GM18498 (cell line): ENCODE measurements at regions not wholly inside any gene's neighbourhood (a gene's known extent, or its start where the extent isn't known, plus 50 kb on each side); places are given as distances from the start of the nearest gene placed in this dataset.

Experiments used
- ATAC-seq: cut with Tn5 transposase; IDR thresholded peaks from one replicate; pipeline ENCODE4 v1.9.1; 2021; ENCODE audit warnings: mild to moderate bottlenecking, moderate library complexity; ENCODE audit not compliant: unreplicated experiment

DNA sequence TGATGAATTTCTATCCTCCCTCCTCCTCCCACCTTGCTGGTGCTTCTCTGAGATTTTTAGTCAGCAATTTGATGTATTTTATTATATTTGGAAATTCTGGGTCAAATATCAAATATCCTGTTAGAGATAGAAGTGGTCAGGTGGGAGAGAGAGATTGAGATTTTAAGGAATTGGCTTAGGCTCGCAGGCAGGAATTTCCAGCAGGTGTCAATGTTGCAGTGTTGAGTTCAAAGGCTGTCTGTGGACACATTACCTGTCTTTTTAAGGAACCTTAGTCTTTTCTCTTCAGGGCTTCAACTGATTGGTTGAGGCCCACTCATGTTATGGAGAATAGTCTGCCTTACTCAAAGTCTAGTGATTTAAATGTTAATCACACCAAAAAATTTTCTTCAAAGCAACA is 457.3 kb downstream of the FLRT2 start:
- ATAC-seq: no peak

DNA sequence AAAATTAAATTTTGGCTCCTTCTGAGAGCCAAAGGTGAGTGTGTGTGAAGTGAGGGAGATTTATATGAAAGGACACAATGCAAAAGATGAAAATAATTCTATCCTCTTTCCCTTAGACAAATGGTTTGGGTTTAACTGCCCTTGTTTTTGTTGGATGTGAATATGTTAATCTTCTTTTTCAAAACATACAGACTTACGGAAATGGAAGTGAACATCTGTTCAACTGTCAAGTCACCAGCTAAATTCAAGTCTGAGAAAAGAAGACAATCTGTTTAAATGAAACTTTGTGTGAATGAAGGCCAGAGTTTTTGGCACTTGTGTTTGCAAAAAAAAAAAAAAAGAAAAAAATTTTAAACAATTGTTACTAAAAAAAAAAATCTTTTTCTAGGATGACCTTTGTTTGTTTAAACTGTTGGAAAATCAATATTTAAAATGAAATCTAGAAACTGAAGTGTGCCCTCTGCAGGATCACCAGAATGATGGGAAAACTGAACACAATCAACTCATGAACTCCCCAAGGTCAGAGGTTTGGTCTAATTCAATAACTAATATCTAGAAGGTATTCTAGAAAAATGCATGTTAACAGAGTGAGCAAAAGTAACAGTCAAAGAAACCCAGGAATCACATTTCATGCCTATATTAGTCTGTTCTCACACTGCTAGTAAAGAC is 448.8 kb downstream of the FLRT2 start:
- no peak for ATAC-seq

DNA sequence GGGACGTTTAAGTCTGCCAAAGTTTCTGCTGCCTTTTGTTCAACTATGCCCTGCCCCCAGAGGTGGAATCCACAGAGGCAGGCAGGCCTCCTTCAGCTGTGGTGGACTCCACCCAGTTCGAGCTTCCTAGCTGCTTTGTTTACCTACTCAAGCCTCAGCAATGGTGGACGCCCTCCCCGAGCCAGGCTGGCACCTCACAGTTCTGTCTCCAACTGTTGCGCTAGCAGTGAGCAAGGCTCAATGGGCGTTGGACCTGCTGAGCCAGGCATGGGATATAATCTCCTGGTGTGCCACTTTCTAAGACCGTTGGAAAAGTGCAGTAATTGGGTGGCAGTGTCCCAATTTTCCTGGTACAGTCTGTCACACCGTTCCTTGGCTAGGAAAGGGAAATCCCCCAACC is 444.7 kb downstream of the FLRT2 start:
- ATAC-seq: no peak

DNA sequence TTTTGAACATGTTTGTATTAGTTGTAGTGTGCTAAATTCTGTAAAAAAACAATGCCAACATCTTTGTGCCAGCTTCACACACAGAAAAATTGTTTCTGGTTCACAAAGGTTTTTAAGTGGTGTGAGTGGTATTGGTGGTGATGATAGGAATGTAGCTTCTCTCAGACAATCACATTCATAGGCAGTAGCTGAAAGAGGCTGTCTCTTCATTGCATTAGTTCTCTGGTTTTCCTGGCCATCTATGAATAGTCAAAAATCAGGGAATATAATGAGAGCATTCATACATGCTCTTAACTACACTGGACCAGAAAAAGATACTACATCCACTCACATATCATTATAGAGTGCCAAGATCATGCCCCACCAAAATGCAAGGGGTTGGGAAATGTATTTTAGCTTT is 433.5 kb downstream of the FLRT2 start:
- no peak for ATAC-seq

DNA sequence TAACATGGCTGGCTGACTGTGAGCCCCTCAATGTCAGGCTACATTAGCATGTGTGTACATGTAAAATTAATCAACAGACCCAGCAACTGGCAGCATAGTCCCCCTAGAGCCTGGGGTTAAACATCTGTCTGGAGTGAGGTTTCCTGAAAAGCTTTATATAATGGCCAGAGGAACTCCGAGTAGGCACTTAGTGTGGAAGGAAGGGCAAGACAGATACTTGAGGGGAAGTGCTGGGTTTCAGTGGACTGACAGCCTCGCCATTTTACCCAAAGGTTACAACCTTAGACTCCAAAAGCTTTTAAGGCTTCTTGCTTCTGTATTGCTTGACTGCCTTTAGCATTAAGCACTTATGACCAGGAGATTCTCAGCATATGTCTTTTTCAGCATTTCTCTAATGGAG is 430.8 kb downstream of the FLRT2 start:
- ATAC-seq: no peak

DNA sequence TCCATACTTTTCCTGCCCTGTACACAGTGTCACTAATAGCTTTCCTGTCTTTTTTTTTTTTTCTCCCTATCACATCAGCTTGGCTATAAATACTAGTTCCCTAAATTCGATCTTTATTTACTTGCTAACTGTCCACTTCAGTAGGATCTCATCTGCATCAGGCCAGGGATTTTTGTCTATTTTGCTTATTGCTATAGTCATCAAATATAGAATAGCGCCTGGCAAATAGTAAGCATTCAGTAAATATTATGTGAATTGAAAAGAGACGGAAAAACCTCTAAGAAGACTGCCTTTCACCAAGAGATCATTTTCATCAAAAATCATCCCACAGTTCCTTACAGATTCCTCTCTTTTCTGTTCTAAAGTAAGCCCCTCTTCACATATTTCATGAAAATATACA is 429.1 kb downstream of the FLRT2 start:
- ATAC-seq: no peak

DNA sequence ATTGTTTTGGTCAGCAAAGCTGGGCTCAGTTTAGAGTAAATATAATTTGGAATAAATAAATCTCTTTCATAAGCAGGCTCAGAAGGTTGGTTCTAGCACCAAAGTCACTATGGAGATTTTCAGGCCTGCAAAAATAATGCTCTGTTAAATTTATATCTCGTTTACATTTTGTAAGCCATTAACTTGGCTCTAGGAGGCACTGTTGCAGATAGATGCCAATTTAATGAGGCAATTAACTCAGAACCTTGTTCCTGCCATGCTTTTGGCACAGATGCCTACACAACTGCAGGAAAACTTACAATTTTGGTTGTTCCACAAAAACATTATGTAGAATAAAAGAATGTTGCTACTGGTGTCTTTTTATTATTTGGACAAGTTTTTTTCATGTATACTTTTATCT is 428.1 kb downstream of the FLRT2 start:
- no peak for ATAC-seq

DNA sequence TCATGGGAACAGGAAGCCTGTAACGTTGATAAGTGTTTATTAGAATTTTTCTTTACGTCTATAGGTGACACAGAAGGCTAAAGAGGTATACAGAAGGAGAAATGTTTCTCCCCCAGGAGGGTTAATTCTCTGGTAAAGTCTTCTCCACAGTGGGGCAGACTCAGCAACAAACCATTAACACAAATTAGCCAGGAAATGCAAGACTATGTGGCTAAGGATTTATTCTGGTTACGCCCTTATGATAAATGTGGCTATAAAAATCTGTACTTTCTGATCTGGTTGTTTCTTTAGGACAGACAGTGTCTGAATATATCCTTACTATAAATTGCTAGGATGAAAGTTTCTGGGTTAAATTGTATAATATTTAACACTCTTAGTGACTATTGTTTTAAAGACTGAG is 423.3 kb downstream of the FLRT2 start:
- no peak for ATAC-seq

DNA sequence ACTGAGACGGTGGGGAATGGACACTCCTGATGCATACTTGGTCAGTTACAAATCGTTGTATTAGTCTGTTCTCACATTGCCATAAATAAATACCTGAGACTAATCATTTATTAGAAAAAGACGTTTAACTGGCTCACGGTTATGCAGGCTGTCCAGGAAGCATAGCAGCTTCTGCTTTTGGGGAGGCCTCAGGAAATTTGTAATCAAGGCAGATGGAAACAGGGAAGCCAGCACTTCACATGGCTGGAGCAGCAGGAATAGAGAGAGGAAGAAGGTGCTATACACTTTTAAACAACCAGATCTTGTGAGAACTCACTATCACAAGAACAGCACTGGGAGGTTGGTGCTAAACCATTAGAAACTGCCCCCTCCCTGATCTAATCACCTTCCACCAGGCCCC is 418.2 kb downstream of the FLRT2 start:
- no peak for ATAC-seq

DNA sequence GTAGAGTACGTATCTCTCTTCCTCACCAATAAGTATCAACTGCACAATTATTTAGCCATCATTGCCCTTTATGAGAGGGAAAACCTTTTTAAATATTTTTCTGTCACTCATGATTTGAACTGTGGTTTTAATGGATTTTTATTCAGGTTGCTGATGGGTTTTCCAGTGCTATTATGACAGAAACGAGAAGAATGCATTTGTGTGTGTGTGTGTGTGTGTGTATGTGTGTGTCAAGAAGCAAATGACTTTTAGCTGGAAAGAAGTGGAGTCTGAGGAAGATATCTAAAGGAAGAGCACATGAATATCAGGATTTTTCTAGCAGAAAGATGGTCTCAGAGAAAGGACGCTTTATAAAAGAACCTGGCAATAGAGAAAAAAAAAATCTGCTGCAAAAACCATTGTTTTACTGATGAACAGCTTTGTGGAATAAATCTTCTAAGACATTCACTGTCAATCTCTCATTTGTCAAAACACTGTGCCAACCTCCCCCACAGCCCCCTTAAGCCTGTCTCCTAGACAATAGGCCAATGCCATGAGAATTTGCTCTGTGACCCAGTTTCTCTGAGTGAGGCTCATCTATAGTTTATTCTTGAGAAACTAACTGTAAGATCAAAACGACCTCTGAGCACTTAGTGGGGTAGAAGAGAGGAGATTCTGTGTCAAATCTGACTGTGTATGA is 417.7 kb downstream of the FLRT2 start:
- ATAC-seq: no peak

DNA sequence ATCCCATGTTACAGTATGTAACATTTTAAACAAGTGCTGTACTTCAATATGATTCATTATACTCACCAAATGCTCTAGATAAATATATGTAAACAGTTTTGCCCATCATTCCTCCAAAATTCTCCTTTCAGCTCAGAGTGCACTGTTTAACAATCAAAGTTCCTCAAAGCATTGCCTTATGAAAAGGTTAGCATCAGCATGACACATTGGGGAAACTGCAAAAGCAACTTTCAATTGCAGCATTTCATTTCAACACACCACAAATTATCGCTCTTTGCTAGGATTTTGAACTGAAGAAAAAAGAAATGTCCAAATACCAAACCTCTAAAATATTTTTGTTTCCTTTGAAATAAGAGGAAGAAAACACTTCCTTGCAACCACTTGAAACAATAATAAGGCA is 413.2 kb downstream of the FLRT2 start:
- ATAC-seq: no peak

DNA sequence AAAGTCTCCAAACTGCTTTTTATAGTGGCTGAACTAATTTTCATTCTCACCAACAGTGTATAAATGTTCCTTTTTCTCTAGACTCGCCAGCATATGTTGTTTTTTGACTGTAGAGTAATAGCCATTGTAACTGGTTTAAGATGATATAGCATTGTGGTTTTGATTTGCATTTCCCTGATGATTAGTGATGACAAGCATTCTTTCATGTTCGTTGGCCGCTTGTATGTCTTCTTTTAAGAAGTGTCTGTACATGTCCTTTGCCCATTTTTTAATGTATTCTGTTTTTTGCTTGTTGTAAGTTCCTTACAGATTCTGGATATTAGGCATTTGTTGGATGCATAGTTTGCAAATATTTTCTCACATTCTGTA is 404.9 kb downstream of the FLRT2 start:
- peak; percentile 66 for ATAC-seq

DNA sequence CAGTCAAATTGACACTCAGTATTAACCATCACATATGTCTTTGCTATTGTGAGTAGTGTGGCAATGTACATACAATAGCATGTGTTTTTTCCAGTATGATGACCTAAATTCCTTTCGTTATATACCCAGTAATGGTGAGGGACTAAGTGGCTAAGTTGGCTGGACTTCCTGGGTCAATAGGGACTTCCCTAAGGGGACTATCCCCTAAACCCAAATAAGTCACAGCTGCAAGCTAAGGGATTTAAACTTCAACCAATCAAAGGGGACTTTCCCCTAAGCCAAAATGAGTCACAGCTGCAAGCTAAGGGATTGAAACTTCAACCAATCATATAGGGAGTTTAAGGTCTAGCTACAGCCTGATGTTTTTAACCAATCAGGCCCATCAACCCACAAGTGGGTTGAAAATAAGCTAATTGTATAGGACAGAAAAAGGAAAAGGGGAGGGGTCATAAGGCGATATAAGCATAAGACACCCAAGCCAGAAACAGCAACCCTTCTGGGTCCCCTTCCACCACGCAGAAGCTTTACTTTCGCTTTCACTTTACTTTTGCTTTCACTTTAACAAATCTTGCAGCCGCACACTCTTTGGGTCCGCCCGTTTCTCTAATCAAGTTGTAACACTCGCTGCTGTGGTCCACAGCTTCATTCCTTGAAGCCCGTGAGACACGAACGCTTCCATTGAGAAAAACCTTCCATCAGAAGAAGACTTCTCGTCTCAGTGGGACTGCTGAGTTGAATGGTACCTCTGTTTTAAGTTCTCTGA is 404.4 kb downstream of the FLRT2 start:
- ATAC-seq: peak; percentile 94

DNA sequence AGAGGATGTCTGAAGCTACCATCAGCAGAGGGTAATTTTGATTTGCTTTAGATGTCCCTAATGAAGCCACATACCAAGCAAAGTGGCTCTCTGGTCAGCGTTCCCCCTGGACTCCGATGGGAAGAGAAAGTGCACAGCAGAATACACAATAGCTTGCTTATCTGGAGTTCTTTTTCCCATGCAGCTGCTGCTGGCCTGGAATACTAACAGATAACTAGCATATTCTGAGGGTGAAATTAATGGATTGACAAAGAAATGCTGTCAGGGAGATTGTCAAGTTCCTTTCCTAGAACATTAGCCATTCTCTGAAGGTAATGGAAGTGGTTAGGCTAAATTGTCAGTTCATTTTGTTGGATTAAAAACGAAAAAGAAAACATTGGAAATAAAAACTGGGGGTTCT is 391.3 kb downstream of the FLRT2 start:
- no peak for ATAC-seq

DNA sequence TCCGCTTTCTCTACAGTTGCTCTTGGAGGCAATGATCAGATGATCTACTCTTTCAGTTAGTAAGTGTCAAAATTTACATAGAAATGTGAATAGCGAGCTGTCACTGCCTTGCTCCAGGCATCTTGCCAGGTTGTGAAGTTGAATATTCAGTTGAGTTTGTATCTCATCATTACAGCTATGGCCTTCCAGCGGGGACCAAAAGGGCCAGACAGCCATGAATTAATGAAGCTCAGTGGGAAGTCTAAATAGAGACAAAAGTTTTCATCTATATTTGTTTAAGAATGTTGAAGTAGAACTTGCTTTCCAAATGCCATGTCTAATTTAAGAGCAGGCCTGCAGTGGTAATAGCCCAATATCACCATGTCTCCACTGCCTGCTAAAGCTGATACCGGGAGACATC is 387.8 kb downstream of the FLRT2 start:
- no peak for ATAC-seq

DNA sequence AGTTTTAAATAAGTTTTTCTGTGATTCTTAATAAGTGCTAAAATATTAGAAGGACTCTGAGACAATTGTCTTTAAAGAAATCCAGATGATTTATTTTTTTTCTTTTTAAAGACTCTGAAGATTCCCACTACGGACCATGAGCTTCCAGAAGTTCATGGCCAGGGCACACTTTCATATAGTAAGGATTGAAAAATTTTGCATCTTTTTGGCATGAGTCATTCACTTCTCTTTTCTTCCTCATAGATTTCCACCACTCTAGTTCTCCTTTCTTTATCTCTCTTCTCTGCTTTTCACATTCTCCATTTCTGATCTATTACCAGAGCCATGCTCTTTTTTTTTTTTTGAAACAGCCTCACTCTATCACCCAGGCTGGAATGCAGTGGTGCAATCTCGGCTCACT is 385.8 kb downstream of the FLRT2 start:
- no peak for ATAC-seq

DNA sequence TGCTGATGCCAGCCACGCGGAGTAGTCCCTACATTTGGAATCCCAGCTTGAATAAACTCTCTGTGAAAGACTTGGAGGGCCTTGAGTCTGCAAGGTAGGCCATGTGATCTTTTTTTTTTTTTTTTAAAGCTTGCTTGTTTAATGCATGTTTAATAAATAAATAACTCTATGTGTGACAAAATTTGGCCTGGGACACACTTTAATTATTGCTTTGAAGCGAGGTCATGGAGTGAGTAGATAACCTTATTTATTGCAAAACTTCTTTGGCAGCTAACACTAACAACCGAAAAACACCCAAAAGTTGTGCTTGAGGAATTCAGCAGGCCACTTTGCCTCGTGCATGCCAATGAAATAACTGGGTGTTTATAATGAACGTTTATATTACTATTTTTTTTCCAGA is 382.2 kb downstream of the FLRT2 start:
- ATAC-seq: no peak

DNA sequence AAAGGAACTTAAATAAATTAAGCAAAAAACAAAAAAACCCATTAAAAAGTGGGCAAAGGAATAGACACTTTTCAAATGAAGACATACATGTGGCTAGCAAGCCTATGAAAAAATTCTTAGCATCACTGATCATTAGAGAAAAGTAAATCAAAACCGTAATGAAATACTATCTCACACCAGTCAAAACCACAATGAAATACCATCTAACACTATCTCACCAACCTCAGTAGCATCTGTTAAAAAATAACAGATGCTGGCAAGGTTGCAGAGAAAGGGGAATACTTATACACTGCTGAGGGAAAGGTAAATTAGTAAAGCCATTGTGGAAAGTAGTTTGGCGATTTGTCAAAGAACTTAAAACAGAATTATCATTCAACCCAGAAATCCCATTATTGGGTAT is 381.1 kb downstream of the FLRT2 start:
- ATAC-seq: no peak

DNA sequence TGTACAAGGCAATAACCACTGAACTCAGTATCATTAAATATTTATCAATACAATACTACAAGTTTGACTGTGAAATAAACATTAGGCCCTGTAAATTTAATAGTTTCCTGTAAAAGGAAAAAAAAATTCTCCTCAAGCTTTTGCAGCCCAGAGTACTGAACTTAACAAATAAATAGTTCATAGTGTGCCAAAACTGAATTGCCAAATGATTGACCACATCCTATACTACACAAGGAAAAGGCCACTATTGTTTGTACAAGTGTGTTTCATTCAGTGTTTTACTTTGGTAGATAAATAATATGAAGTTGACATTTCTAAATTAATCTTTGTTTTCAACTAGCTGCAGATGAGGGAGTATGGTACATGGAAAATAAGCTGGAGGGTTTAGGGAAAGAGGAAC is 379.6 kb downstream of the FLRT2 start:
- ATAC-seq: no peak

DNA sequence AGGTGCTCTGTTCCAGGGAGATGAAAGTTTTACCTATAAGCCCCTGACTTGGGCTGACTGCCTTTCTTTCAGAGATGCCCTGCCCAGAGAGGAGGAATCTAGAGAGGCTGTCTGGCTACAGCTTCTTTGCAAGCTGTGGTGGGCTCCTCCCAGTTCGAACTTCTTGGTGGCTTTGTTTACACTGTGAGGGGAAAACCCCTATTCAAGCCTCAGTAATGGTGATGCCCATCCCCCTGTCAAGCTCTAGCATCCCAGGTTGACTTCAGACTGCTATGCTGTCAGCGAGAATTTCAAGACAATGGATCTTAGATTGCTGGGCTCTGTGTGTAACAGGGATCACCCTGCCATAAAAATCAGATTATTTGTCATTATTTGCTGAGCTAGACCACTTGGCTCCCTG is 377.6 kb downstream of the FLRT2 start:
- no peak for ATAC-seq

DNA sequence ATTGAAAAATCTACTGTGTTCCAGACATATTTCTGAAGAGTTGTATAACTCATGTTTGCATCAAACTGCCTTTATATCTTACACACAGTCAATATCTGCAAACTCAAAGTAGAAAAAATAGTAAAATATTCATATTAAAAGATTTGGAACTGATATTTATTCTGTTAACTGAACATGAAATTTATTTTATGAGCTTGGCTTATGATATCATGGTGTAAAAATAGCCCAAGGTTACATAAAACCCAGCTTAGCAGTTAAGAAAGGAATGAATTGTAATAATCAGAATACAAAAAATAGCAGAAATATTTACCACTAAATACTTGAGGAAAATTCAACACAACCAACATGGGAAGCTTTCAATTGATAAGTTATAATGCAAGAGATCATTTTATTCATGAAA is 367.9 kb downstream of the FLRT2 start:
- ATAC-seq: no peak

DNA sequence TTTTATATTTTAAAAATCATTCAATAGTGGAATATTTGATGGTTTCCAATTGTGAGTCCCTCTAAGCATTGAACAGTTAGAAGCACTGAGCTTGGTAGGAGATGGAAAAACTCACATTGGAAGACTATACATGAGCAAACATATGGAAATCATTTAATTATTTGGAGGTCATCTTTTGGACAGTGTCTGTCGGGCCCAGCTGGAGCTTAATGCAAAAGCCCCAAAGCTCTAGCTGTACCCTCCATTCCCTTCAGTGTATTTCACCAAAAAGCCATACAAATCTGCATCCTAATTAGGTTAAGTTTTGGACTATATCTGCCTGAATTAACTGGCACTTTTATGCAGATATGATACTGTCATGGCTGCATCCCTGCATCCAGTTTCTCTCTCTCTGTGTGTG is 365.7 kb downstream of the FLRT2 start:
- no peak for ATAC-seq
